Colonic mucosa (tissue), 4 donors: ENCODE measurements at regions not wholly inside any gene's neighbourhood (a gene's known extent, or its start where the extent isn't known, plus 50 kb on each side); places are given as distances from the start of the nearest gene placed in this dataset.

ENCODE experiments used
- DNase-seq: peaks from one replicate; pipeline ENCODE4 v3.0.0-alpha.2; 2020
- H3K27ac ChIP-seq: fragments of 200-600 bp; one replicate; pipeline ENCODE4 v1.8.0; 2021
- H3K27me3 ChIP-seq: fragments of 200-600 bp; one replicate; pipeline ENCODE4 v1.8.0; 2021
- H3K36me3 ChIP-seq: fragments of 200-600 bp; one replicate; pipeline ENCODE4 v1.8.0; 2021
- H3K4me1 ChIP-seq: fragments of 200-600 bp; one replicate; pipeline ENCODE4 v1.8.0; 2021; ENCODE audit warnings: mild to moderate bottlenecking
- H3K4me3 ChIP-seq: fragments of 200-600 bp; one replicate; pipeline ENCODE4 v1.8.0; 2021
- H3K9ac ChIP-seq, 2 donors: one replicate each; pipeline ENCODE4 v1.7.0; 2013; ENCODE audit warnings: control low read depth in 2 of 2, low read depth in 2 of 2, low read length in 2 of 2
- H3K9me3 ChIP-seq: fragments of 200-600 bp; one replicate; pipeline ENCODE4 v1.8.0; 2021
- intact Hi-C: fragments of 100-400 bp; cut with DNase I; formaldehyde crosslinking; loops from one replicate; pipeline ENCODE4 v1.14.1; 2022
- TF ChIP-seq, protein P1 (sequence below): fragments of 200-600 bp; IDR thresholded peaks from one replicate; pipeline ENCODE4 v1.8.0; 2022; ENCODE audit warnings: antibody characterized with exemption, mild to moderate bottlenecking
- donor health status: healthy.
- donor health status: DM: no; HTN: no; CAD: no.
- donor health status: DM: no; HTN: no; CAD: no.

DNA sequence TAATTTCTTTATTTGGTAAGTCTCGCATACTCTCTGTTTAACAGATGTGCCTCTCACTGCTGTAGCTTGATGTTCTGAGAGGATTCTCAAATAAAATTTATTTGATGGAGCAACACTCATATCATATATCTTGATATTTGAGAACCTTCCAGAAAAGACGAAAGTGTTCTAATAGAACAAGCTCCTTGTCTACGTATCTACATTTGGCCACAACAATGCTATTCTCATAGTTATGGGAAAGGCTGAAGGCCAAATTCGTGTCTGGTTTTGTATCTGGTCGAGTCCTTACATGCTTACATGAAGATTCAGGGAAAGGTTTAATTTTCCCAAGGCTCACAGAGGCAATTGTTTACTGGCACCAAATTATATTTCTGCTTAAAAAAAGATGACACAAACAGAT lies 186.7 kb upstream of the SLC38A2 start:
- Histone ChIP-seq H3K4me1 (no peaks in the 10 kb centered on the region), H3K9me3 (no peaks in the 10 kb centered on the region), H3K4me3 (no peak overlapping the region), H3K9ac (no peak overlapping the region), H3K27me3 (no peaks in the 10 kb centered on the region), H3K27ac (no peak overlapping the region), H3K36me3 (no peaks in the 10 kb centered on the region)
- intact Hi-C loops = no loop called here
- TF ChIP-seq, protein P1, sequence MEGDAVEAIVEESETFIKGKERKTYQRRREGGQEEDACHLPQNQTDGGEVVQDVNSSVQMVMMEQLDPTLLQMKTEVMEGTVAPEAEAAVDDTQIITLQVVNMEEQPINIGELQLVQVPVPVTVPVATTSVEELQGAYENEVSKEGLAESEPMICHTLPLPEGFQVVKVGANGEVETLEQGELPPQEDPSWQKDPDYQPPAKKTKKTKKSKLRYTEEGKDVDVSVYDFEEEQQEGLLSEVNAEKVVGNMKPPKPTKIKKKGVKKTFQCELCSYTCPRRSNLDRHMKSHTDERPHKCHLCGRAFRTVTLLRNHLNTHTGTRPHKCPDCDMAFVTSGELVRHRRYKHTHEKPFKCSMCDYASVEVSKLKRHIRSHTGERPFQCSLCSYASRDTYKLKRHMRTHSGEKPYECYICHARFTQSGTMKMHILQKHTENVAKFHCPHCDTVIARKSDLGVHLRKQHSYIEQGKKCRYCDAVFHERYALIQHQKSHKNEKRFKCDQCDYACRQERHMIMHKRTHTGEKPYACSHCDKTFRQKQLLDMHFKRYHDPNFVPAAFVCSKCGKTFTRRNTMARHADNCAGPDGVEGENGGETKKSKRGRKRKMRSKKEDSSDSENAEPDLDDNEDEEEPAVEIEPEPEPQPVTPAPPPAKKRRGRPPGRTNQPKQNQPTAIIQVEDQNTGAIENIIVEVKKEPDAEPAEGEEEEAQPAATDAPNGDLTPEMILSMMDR = no peak
- DNase-seq = no peak

DNA sequence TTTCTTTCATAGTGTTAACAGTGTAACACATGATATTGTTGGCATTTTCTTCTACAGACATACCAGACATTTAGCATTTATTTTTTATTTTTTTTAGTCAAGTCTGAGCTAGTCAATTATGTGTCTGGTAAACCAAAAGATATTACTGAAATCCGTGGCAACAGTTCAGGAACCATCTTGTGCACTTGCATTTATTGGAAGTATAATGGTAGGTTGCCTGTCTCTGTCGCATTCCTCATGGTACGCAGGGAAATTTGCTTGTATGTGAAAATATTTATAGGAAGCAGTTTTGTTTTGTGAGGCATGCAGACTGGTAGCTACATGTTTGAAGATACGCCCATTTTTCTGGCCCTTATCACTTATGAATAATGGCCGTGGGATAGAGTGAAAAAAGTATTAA lies 186.1 kb upstream of the SLC38A2 start:
- intact Hi-C loops = no loop called here
- H3K4me3 ChIP-seq = no peak overlapping the region
- DNase-seq = no peak
- H3K27ac ChIP-seq = no peak overlapping the region
- no peaks in the 10 kb centered on the region for H3K4me1 ChIP-seq
- no peaks in the 10 kb centered on the region for H3K27me3 ChIP-seq
- no peaks in the 10 kb centered on the region for H3K36me3 ChIP-seq
- H3K9ac ChIP-seq = no peak overlapping the region
- no peaks in the 10 kb centered on the region for H3K9me3 ChIP-seq
- TF ChIP-seq, protein P1 = no peak

DNA sequence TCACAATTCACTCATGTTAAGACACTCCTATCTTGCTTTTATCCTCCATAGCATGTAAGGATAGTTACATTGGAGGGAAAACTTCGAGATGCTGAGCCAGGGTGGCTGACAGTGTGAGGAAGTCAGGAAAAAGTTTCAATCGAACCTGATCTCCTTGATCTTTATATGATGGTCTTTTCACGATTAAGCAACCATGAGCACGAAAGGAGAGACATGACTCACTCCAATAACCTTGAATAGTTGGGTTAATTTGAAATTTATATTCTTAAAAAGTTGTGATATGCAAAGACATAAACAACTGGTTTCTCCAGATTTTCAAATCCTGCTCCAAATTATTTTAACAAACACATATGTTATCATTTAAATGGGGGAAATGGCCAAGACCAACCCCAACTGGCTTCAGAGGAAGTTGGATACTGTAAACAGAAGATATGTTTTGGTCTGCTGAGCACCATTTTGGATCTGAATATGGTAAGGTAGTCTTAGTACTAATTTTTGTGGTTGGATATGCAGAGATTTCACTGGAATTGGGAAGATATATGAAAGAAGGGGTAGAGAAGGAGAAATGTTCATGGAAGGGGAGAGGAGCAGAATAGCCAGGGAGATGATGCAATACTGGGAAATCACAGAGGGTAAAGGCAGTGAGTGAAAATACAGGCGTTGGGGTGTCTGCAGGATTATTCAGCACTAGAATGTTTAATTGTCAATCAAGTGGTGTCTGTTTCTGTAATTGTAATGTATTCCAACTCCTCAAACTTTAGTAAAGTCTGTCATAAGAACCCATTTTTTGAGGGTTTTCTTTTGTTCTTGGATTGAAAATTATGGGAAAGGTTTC lies 185.2 kb upstream of the SLC38A2 start:
- H3K9me3 ChIP-seq = no peaks in the 10 kb centered on the region
- H3K27ac ChIP-seq = no peak overlapping the region
- DNase-seq = no peak
- TF ChIP-seq, protein P1 = no peak
- intact Hi-C loops = no loop called here
- no peaks in the 10 kb centered on the region for H3K27me3 ChIP-seq
- H3K36me3 ChIP-seq = no peaks in the 10 kb centered on the region
- H3K9ac ChIP-seq = no peak overlapping the region
- H3K4me3 ChIP-seq = no peak overlapping the region
- H3K4me1 ChIP-seq = no peaks in the 10 kb centered on the region

DNA sequence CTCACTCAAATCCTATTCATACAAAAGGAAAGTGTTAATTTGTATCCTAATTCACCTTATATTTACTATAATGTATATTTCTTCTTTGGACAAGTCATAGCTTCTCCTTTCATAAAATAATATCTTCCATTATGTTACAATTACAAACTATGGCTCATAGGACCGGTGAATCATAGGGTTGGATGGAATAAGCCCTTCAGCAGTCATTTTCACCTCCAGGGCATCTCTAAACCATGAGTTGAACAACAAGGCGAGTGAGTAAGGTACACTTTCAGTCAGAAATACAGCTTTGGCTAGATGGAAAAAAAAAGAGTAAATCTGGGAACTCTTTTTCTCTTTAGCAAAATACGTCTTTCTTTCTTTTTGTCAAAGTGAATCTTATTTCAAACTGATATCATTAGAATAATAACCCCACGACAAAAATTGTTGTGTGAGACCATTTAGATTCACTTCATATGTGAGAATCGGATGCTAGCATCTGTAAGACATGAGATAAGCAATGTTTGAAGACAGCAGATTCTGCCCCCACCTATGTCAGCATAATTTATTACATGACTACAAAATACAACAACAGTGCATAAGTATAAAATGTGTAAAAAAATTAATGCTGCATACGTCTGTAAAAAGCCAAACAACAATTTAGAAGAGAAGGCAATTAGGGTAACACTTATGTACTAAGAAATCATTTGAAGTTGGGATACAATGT lies 184.4 kb upstream of the SLC38A2 start:
- DNase-seq = no peak
- intact Hi-C loops = no loop called here
- TF ChIP-seq, protein P1 = no peak
- Histone ChIP-seq H3K9me3 (no peaks in the 10 kb centered on the region), H3K36me3 (no peaks in the 10 kb centered on the region), H3K4me3 (no peak overlapping the region), H3K27me3 (no peaks in the 10 kb centered on the region), H3K4me1 (no peaks in the 10 kb centered on the region), H3K27ac (no peak overlapping the region), H3K9ac (no peak overlapping the region)

DNA sequence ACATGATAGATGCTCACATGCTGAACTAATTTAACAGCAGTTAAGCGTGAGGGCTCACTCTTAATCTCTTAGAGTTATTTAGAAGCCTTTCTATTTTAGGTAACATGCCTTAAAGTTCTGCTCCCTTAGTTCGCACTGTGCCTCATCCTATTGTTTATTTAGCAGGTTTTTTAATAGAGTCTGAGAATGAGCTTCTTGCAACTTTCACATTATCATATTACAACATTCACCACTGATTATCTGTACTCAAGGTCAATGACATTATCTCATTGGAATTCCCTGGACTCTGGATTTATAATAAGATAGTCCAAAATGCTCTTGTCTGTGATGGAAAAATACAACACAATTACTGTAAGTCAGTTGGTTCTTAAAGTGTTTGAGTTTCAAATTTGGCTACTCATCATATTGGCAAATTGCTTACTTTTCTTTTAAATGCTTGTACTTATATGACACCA lies 183.6 kb upstream of the SLC38A2 start:
- Histone ChIP-seq H3K36me3 (no peaks in the 10 kb centered on the region), H3K4me1 (no peaks in the 10 kb centered on the region), H3K9me3 (no peaks in the 10 kb centered on the region), H3K27ac (no peak overlapping the region), H3K9ac (no peak overlapping the region), H3K4me3 (no peak overlapping the region), H3K27me3 (no peaks in the 10 kb centered on the region)
- no peak for DNase-seq
- intact Hi-C loops = no loop called here
- TF ChIP-seq, protein P1 = no peak
